ENCODE measurements at regions not wholly inside any gene's neighbourhood (a gene's known extent, or its start where the extent isn't known, plus 50 kb on each side); places are given as distances from the start of the nearest gene placed in this dataset.
"Not testable (repeated sequence)": the region's sequence is repeated elsewhere in the genome, so short reads cannot be mapped to it uniquely, and the experiment has no call there.

DNA sequence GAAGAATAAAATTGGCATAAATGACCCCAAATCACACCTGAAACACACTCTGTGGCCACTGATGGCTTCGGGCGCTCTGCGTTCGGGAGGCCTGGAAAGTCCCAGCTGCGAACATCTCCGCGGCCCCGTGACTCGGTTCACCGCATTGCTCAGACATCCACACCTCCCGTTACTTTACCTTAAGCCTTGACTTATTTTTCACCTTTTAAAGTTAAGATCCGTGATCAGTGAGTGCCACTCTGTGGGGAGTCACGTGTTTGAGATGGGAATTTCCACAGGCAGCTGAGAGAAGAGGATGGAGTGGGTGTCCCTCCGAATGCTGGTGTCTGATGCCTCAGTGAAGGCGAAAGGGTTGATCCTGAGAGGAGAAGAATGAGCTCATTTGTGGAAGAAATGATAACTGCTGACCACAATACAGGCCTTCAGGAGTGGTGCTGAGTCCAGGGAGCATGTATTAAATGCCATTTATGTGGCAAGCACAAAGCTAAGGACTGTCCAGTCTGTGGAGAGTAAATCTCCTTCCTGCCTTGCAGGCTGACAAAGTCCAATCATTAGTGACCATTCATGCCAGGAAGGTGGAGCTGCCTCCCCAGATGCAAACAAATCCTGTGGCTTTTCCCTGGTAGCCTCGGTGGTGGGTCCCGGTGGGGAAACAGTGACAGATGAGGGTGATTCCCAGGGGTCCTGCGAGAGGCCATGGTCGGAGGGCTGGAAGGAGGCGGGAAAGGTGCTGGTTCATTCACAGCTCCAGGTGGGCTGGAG, 168.8 kb downstream of the RTP5 start:
- Histone ChIP-seq H3K27me3 (ENCODE audit: control insufficient read depth in 1 of 2, insufficient read depth in 2 of 2, low read length in 2 of 2) (peaks cover under 1 to 12% of the 10 kb centered on the region in 2 donors), H3K9ac (ENCODE audit: low read length) (no peak overlapping the region), H3K27ac (ENCODE audit: low read depth, low read length) (no peak overlapping the region), H3K36me3 (ENCODE audit: insufficient read depth, low read length) (no peaks in the 10 kb centered on the region), H3K4me1 (ENCODE audit: insufficient read depth, low read length) (no peaks in the 10 kb centered on the region), H3K9me3 (ENCODE audit: low read length) (no peaks in the 10 kb centered on the region), H3K4me3 (ENCODE audit: low read depth in 1 of 2, low read length in 2 of 2) (no peak overlapping the region)

GRCh38 chr2:242038928-242039341, 169.4 kb downstream of the RTP5 start:
- Histone ChIP-seq H3K27me3 (ENCODE audit: control insufficient read depth in 1 of 2, insufficient read depth in 2 of 2, low read length in 2 of 2) (peaks cover 3 to 12% of the 10 kb centered on the region in 2 donors), H3K9ac (ENCODE audit: low read length) (no peak overlapping the region), H3K4me3 (ENCODE audit: low read depth in 1 of 2, low read length in 2 of 2) (no peak overlapping the region), H3K9me3 (ENCODE audit: low read length) (no peaks in the 10 kb centered on the region), H3K36me3 (ENCODE audit: insufficient read depth, low read length) (no peaks in the 10 kb centered on the region), H3K27ac (ENCODE audit: low read depth, low read length) (no peak overlapping the region), H3K4me1 (ENCODE audit: insufficient read depth, low read length) (no peaks in the 10 kb centered on the region)

DNA sequence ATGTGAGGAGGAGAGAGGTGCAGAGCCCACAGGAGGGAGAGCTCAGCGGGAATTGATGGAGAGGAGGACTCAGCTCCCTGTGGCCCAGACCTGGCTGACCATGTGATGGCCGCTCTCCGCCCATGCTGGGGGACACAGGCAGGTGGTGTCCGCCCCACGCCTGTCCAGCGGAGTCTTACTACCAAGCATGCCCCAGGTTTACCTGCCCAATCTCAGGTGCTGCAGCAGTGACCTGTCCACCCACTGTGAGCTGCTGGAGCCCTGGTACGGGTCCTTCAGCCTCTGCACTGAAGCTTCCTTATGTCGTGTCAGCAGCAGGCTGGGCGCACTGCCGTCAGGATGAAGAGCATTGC, 170.8 kb downstream of the RTP5 start:
- Histone ChIP-seq H3K9ac (ENCODE audit: low read length) (no peak overlapping the region), H3K4me3 (ENCODE audit: low read depth in 1 of 2, low read length in 2 of 2) (no peak overlapping the region), H3K27ac (ENCODE audit: low read depth, low read length) (no peak overlapping the region), H3K9me3 (ENCODE audit: low read length) (no peaks in the 10 kb centered on the region), H3K4me1 (ENCODE audit: insufficient read depth, low read length) (no peaks in the 10 kb centered on the region), H3K27me3 (ENCODE audit: control insufficient read depth in 1 of 2, insufficient read depth in 2 of 2, low read length in 2 of 2) (peaks cover 12% of the 10 kb centered on the region in 2 donors), H3K36me3 (ENCODE audit: insufficient read depth, low read length) (no peaks in the 10 kb centered on the region)

DNA sequence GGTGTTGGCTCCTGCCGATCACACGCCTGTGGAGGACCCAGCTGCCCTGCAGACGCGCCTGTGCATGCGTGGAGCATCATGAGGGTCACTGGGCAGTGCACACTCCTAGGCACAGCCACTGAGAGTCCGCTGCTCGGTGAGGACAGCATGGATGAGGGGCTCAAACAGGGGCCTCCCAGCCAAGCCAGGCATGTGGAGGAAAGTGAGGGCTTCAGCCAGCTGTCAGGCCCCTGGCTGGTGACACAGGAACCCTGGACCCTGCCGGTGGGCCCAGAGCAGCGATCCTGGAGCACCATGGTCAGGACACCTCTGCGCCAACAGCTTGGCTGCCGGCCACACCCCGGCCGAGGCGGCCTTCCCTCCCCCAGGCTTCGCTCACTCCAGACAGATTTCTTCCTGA, 171.2 kb downstream of the RTP5 start:
- H3K36me3 ChIP-seq (ENCODE audit: insufficient read depth, low read length) = no peaks in the 10 kb centered on the region
- H3K4me1 ChIP-seq (ENCODE audit: insufficient read depth, low read length) = no peaks in the 10 kb centered on the region
- peaks cover 12% of the 10 kb centered on the region in 2 donors for H3K27me3 ChIP-seq (ENCODE audit: control insufficient read depth in 1 of 2, insufficient read depth in 2 of 2, low read length in 2 of 2)
- no peaks in the 10 kb centered on the region for H3K9me3 ChIP-seq (ENCODE audit: low read length)
- H3K27ac ChIP-seq (ENCODE audit: low read depth, low read length) = no peak overlapping the region
- H3K4me3 ChIP-seq (ENCODE audit: low read depth in 1 of 2, low read length in 2 of 2) = no peak overlapping the region
- H3K9ac ChIP-seq (ENCODE audit: low read length) = no peak overlapping the region

DNA sequence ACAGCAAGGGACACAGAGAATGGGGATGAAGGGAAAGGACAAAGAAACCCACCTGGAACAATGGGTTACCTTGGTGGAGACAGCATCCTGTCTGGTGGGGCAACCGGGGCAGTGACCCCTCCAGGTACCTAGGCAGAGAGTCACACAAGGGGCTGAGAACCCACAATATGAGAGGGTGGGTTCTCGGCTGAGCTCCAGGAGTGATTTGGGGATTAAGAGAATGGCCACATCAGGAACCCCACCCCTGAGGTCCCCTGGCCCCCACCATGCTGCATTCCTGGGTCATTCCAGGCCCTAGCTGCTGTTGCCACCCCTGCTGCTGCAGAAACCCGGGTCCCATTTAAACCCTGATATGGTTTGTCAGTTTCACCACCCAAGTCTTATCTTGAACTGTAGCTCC, 172.3 kb downstream of the RTP5 start:
- Histone ChIP-seq H3K9ac (ENCODE audit: low read length) (no peak overlapping the region), H3K4me1 (ENCODE audit: insufficient read depth, low read length) (no peaks in the 10 kb centered on the region), H3K9me3 (ENCODE audit: low read length) (no peaks in the 10 kb centered on the region), H3K4me3 (ENCODE audit: low read depth in 1 of 2, low read length in 2 of 2) (no peak overlapping the region), H3K36me3 (ENCODE audit: insufficient read depth, low read length) (no peaks in the 10 kb centered on the region), H3K27me3 (ENCODE audit: control insufficient read depth in 1 of 2, insufficient read depth in 2 of 2, low read length in 2 of 2) (peaks cover 12% of the 10 kb centered on the region in 2 donors), H3K27ac (ENCODE audit: low read depth, low read length) (no peak overlapping the region)

GRCh38 chr2:242043538-242044312, 174.2 kb downstream of the RTP5 start:
- H3K4me1 ChIP-seq (ENCODE audit: insufficient read depth, low read length) = no peaks in the 10 kb centered on the region
- no peak overlapping the region for H3K27ac ChIP-seq (ENCODE audit: low read depth, low read length)
- no peak overlapping the region for H3K4me3 ChIP-seq (ENCODE audit: low read depth in 1 of 2, low read length in 2 of 2)
- H3K9me3 ChIP-seq (ENCODE audit: low read length) = no peaks in the 10 kb centered on the region
- H3K9ac ChIP-seq (ENCODE audit: low read length) = no peak overlapping the region
- H3K27me3 ChIP-seq (ENCODE audit: control insufficient read depth in 1 of 2, insufficient read depth in 2 of 2, low read length in 2 of 2) = peaks cover 12% of the 10 kb centered on the region in 2 donors
- H3K36me3 ChIP-seq (ENCODE audit: insufficient read depth, low read length) = no peaks in the 10 kb centered on the region

GRCh38 chr2:242044313-242044590, 174.7 kb downstream of the RTP5 start:
- no peaks in the 10 kb centered on the region for H3K4me1 ChIP-seq (ENCODE audit: insufficient read depth, low read length)
- no peaks in the 10 kb centered on the region for H3K9me3 ChIP-seq (ENCODE audit: low read length)
- H3K36me3 ChIP-seq (ENCODE audit: insufficient read depth, low read length) = no peaks in the 10 kb centered on the region
- H3K27ac ChIP-seq (ENCODE audit: low read depth, low read length) = no peak overlapping the region
- no peak overlapping the region for H3K9ac ChIP-seq (ENCODE audit: low read length)
- H3K27me3 ChIP-seq (ENCODE audit: control insufficient read depth in 1 of 2, insufficient read depth in 2 of 2, low read length in 2 of 2) = peaks cover 12% of the 10 kb centered on the region in 2 donors
- no peak overlapping the region for H3K4me3 ChIP-seq (ENCODE audit: low read depth in 1 of 2, low read length in 2 of 2)

DNA sequence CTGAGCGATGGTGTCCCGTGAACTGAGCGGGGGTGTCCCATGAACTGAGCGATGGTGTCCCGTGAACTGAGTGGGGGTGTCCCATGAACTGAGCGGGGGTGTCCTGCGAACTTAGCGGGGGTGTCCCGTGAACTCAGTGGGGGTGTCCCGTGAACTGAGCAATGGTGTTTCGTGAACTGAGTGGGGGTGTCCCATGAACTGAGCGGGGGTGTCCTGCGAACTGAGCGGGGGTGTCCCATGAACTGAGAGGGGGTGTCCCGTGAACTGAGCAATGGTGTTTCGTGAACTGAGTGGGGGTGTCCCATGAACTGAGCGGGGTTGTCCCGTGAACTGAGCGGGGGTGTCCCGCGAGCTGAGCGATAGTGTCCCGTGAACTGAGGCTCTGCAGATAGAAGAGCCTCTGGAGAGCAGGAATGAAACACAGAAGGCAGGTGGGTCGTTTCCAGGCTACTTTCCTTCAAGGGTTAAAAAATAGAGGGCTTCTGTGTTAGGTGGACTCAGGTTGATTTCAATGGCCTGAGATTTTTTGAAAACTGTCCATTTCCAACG, 176.1 kb downstream of the RTP5 start:
- H3K9ac ChIP-seq (ENCODE audit: low read length); H3K27ac ChIP-seq (ENCODE audit: low read depth, low read length); H3K4me1 ChIP-seq (ENCODE audit: insufficient read depth, low read length); H3K4me3 ChIP-seq (ENCODE audit: low read depth in 1 of 2, low read length in 2 of 2); H3K36me3 ChIP-seq (ENCODE audit: insufficient read depth, low read length); H3K9me3 ChIP-seq (ENCODE audit: low read length): not testable (repeated sequence)
- H3K27me3 ChIP-seq (ENCODE audit: control insufficient read depth in 1 of 2, insufficient read depth in 2 of 2, low read length in 2 of 2) = peaks cover 7 to 12% of the 10 kb centered on the region in 2 donors

DNA sequence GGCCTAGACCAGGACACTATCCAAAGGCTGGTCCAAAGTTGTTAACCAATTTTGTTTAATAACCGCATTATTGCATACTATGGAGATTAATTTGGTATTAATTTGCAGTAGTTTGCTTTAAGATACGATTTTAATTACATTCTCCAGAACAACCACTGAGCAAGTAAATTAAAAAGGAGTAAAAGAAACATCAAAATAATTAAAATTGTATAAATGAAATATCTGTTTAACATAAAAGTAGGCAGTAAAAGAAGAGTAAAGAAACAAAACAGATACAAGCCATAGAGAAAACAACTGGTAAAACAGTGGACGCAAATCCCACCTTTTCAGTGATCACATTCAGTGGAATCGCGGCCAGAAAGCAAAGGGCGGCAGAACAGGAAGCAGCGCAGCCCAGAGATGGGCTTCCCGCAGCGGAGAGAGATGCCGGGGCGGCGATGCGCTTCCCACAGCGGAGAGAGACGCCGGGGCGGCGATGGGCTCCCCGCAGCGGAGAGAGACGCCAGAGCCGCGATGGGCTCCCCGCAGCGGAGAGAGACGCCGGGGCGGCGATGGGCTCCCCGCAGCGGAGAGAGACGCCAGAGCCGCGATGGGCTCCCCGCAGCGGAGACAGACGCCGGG, 176.8 kb downstream of the RTP5 start:
- Histone ChIP-seq H3K27ac (ENCODE audit: low read depth, low read length) (no peak overlapping the region), H3K27me3 (ENCODE audit: control insufficient read depth in 1 of 2, insufficient read depth in 2 of 2, low read length in 2 of 2) (peaks cover under 1 to 12% of the 10 kb centered on the region in 2 donors), H3K9me3 (ENCODE audit: low read length) (no peaks in the 10 kb centered on the region), H3K36me3 (ENCODE audit: insufficient read depth, low read length) (no peaks in the 10 kb centered on the region), H3K9ac (ENCODE audit: low read length) (no peak overlapping the region), H3K4me1 (ENCODE audit: insufficient read depth, low read length) (no peaks in the 10 kb centered on the region), H3K4me3 (ENCODE audit: low read depth in 1 of 2, low read length in 2 of 2) (no peak overlapping the region)

GRCh38 chr2:242047963-242048362, 178.4 kb downstream of the RTP5 start:
- H3K27me3 ChIP-seq (ENCODE audit: control insufficient read depth in 1 of 2, insufficient read depth in 2 of 2, low read length in 2 of 2) = peaks cover 0 to 12% of the 10 kb centered on the region in 2 donors

DNA sequence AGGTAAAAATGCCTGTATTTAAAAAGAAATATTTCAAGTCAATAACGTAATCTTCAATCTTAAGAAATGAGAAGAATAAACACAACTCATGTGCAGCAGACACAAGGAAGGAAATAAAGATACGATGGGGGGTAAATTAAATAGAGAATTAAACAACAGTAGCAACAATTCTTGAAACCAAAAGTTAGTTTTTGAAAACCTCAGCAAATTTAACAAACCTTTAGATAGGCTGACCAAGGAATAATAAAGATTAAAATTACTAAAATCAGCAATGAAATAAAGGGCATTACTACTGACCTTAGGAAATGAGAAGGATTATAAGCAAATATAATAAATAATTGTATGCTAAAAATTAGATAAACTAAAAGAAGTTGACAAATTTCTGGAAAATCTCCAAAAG, 178.9 kb downstream of the RTP5 start:
- H3K27ac ChIP-seq (ENCODE audit: low read depth, low read length) = no peak overlapping the region
- no peaks in the 10 kb centered on the region for H3K36me3 ChIP-seq (ENCODE audit: insufficient read depth, low read length)
- H3K4me1 ChIP-seq (ENCODE audit: insufficient read depth, low read length) = no peaks in the 10 kb centered on the region
- no peak overlapping the region for H3K4me3 ChIP-seq (ENCODE audit: low read depth in 1 of 2, low read length in 2 of 2)
- peaks cover 0 to 10% of the 10 kb centered on the region in 2 donors for H3K27me3 ChIP-seq (ENCODE audit: control insufficient read depth in 1 of 2, insufficient read depth in 2 of 2, low read length in 2 of 2)
- no peak overlapping the region for H3K9ac ChIP-seq (ENCODE audit: low read length)
- H3K9me3 ChIP-seq (ENCODE audit: low read length) = no peaks in the 10 kb centered on the region

More at GRCh38 chr2:242047963-242048362, 178.4 kb downstream of the RTP5 start:
- Histone ChIP-seq H3K9ac (ENCODE audit: low read length) (no peak overlapping the region), H3K4me3 (ENCODE audit: low read depth in 1 of 2, low read length in 2 of 2) (no peak overlapping the region), H3K9me3 (ENCODE audit: low read length) (no peaks in the 10 kb centered on the region), H3K4me1 (ENCODE audit: insufficient read depth, low read length) (no peaks in the 10 kb centered on the region), H3K36me3 (ENCODE audit: insufficient read depth, low read length) (no peaks in the 10 kb centered on the region), H3K27ac (ENCODE audit: low read depth, low read length) (no peak overlapping the region)
